ENCODE measurements at regions not wholly inside any gene's neighbourhood (a gene's known extent, or its start where the extent isn't known, plus 50 kb on each side); places are given as distances from the start of the nearest gene placed in this dataset.

DNA sequence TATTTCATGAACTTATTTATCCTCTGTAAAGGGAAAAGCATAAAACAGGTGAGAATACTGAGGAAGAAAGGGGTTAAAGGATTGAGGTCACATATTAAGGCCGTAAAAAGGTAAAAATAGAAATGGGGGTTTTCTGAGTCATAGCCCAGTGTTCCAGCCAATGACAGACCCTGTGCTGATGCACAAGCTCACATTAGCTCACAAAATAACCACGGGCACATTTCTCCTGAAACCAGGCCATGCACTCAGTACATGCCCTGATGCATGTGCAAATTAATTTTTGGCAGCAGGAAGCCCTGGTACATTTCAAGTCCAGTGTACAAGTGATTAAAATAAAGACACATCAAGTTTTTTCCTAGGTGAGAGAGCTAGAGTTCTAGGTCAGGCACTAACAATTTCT lies 194.4 kb downstream of the TMEM200A start:
- TF ChIP-seq EZH2 (IDR thresholded peaks at IDR 0.05; ENCODE audit: borderline replicate concordance, insufficient read depth, low read length, poor library complexity, severe bottlenecking) (no peak), EP300 (conservative IDR thresholded peaks at IDR 0.05; ENCODE audit: poor library complexity, severe bottlenecking) (no peak)
- TF ChIP-seq, protein P1, sequence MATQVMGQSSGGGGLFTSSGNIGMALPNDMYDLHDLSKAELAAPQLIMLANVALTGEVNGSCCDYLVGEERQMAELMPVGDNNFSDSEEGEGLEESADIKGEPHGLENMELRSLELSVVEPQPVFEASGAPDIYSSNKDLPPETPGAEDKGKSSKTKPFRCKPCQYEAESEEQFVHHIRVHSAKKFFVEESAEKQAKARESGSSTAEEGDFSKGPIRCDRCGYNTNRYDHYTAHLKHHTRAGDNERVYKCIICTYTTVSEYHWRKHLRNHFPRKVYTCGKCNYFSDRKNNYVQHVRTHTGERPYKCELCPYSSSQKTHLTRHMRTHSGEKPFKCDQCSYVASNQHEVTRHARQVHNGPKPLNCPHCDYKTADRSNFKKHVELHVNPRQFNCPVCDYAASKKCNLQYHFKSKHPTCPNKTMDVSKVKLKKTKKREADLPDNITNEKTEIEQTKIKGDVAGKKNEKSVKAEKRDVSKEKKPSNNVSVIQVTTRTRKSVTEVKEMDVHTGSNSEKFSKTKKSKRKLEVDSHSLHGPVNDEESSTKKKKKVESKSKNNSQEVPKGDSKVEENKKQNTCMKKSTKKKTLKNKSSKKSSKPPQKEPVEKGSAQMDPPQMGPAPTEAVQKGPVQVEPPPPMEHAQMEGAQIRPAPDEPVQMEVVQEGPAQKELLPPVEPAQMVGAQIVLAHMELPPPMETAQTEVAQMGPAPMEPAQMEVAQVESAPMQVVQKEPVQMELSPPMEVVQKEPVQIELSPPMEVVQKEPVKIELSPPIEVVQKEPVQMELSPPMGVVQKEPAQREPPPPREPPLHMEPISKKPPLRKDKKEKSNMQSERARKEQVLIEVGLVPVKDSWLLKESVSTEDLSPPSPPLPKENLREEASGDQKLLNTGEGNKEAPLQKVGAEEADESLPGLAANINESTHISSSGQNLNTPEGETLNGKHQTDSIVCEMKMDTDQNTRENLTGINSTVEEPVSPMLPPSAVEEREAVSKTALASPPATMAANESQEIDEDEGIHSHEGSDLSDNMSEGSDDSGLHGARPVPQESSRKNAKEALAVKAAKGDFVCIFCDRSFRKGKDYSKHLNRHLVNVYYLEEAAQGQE (IDR thresholded peaks at IDR 0.05; ENCODE audit: borderline replicate concordance) = no peak
- TF ChIP-seq, protein P2, sequence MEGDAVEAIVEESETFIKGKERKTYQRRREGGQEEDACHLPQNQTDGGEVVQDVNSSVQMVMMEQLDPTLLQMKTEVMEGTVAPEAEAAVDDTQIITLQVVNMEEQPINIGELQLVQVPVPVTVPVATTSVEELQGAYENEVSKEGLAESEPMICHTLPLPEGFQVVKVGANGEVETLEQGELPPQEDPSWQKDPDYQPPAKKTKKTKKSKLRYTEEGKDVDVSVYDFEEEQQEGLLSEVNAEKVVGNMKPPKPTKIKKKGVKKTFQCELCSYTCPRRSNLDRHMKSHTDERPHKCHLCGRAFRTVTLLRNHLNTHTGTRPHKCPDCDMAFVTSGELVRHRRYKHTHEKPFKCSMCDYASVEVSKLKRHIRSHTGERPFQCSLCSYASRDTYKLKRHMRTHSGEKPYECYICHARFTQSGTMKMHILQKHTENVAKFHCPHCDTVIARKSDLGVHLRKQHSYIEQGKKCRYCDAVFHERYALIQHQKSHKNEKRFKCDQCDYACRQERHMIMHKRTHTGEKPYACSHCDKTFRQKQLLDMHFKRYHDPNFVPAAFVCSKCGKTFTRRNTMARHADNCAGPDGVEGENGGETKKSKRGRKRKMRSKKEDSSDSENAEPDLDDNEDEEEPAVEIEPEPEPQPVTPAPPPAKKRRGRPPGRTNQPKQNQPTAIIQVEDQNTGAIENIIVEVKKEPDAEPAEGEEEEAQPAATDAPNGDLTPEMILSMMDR (IDR thresholded peaks at IDR 0.05; ENCODE audit: poor library complexity, severe bottlenecking) = no peak

Measured in neural cell (in vitro differentiated cells).